Gastrocnemius medialis (tissue), 4 donors: ENCODE measurements at regions not wholly inside any gene's neighbourhood (a gene's known extent, or its start where the extent isn't known, plus 50 kb on each side); places are given as distances from the start of the nearest gene placed in this dataset.

ENCODE experiments used
- POLR2A ChIP-seq, 2 donors: fragments of 450-650 bp; IDR thresholded peaks; one replicate each; pipeline ENCODE4 v1.6.1; 2017; ENCODE audit warnings: antibody characterized with exemption in 2 of 2, mild to moderate bottlenecking in 2 of 2, moderate library complexity in 2 of 2
- TF ChIP-seq, protein P1 (sequence below), 5 experiments: fragments of 450-650 bp in 3 of 5; fragments of 200-600 bp in 2 of 5; sonication (generic) in 2 of 5; IDR thresholded peaks in 4 of 5; conservative IDR thresholded peaks in 1 of 5; 1 replicate in 4 of 5; 2 replicates in 1 of 5; pipeline ENCODE4 v1.5.1; 2016 to 2019; ENCODE audit warnings: antibody characterized with exemption in 5 of 5, mild to moderate bottlenecking in 3 of 5, moderate library complexity in 3 of 5

DNA sequence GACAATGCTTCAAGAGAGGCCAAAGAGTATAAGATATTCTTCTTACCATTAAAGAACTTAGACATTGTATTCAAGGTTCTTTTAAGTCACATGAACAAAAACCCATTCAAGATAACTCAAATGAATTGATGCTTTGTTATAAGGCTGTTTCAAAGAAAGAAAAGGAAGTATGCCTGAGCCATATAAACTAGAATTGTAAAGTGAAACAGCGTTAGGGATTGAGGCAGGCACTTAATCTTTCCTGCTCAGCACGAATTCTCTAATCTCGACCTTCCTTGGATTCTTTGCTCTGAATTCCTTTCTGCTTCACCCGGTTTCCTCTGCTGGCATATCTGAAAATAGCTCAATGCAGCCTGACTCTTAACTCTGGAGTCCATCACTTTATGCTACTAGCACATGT lies 595.4 kb downstream of the DIAPH3 start:
- TF ChIP-seq, protein P1, sequence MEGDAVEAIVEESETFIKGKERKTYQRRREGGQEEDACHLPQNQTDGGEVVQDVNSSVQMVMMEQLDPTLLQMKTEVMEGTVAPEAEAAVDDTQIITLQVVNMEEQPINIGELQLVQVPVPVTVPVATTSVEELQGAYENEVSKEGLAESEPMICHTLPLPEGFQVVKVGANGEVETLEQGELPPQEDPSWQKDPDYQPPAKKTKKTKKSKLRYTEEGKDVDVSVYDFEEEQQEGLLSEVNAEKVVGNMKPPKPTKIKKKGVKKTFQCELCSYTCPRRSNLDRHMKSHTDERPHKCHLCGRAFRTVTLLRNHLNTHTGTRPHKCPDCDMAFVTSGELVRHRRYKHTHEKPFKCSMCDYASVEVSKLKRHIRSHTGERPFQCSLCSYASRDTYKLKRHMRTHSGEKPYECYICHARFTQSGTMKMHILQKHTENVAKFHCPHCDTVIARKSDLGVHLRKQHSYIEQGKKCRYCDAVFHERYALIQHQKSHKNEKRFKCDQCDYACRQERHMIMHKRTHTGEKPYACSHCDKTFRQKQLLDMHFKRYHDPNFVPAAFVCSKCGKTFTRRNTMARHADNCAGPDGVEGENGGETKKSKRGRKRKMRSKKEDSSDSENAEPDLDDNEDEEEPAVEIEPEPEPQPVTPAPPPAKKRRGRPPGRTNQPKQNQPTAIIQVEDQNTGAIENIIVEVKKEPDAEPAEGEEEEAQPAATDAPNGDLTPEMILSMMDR (IDR thresholded peaks at IDR 0.05 in 4 of 5, conservative IDR thresholded peaks at IDR 0.05 in 1 of 5) = no peak
- no peak for TF ChIP-seq POLR2A (IDR thresholded peaks at IDR 0.05)
